HL-60 (cell line): ENCODE measurements at regions not wholly inside any gene's neighbourhood (a gene's known extent, or its start where the extent isn't known, plus 50 kb on each side); places are given as distances from the start of the nearest gene placed in this dataset.
"Not testable (repeated sequence)": the region's sequence is repeated elsewhere in the genome, so short reads cannot be mapped to it uniquely, and the experiment has no call there.

ENCODE experiments used
- DNase-seq, 2 experiments: peaks; one replicate each; pipeline ENCODE4 v3.0.0-alpha.2; 2010 to 2020; ENCODE audit warnings: low read depth in 1 of 2, low spot score in 1 of 2
- H3K27ac ChIP-seq: fragments of 250-450 bp; sonication (Bioruptor Pico); replicated peaks from 2 replicates; pipeline ENCODE4 v1.5.1; 2020; ENCODE audit warnings: mild to moderate bottlenecking, moderate library complexity
- H3K27me3 ChIP-seq: fragments of 250-450 bp; sonication (Bioruptor Pico); 2 replicates; pipeline ENCODE4 v1.5.1; 2021; ENCODE audit warnings: mild to moderate bottlenecking, moderate library complexity; ENCODE audit not compliant: insufficient read depth, poor library complexity, severe bottlenecking
- H3K4me3 ChIP-seq: replicated peaks from 2 replicates; pipeline ENCODE4 v1.5.1; 2011; ENCODE audit warnings: mild to moderate bottlenecking, control low read depth, low read length; ENCODE audit not compliant: insufficient read depth
- CTCF ChIP-seq: IDR thresholded peaks from one replicate; pipeline ENCODE4 v1.5.1; 2011; ENCODE audit warnings: low read length, control low read depth, inconsistent platforms; ENCODE audit not compliant: insufficient read depth
- GABPA ChIP-seq: IDR thresholded peaks from 2 replicates; pipeline ENCODE4 v1.6.1; 2012; ENCODE audit warnings: low read depth
- POLR2AphosphoS5 ChIP-seq: IDR thresholded peaks from 2 replicates; pipeline ENCODE4 v1.6.1; 2012; ENCODE audit warnings: low read depth
- REST ChIP-seq: IDR thresholded peaks from 2 replicates; pipeline ENCODE4 v1.6.1; 2012; ENCODE audit warnings: low read depth; ENCODE audit not compliant: insufficient replicate concordance
- SPI1 ChIP-seq: IDR thresholded peaks from 2 replicates; pipeline ENCODE4 v1.6.1; 2012; ENCODE audit warnings: low read depth, mild to moderate bottlenecking, borderline replicate concordance

- no peak for DNase-seq
- Histone ChIP-seq H3K4me3 (no peak overlapping the region), H3K27me3 (no peaks in the 10 kb centered on the region), H3K27ac (no peak overlapping the region)
- TF ChIP-seq CTCF (no peak), POLR2AphosphoS5 (no peak), SPI1 (no peak), REST (no peak), GABPA (no peak)
Observed at GRCh38 chr3:75329476-75330097, 334.5 kb upstream of the FRG2C start.

- H3K4me3 ChIP-seq, H3K27ac ChIP-seq, H3K27me3 ChIP-seq, DNase-seq: not testable (repeated sequence)
Observed at GRCh38 chr3:75330446-75330845, 333.7 kb upstream of the FRG2C start.

- not testable (repeated sequence) for DNase-seq, H3K27ac ChIP-seq, H3K4me3 ChIP-seq, H3K27me3 ChIP-seq
Observed at GRCh38 chr3:75332090-75332489, 332.0 kb upstream of the FRG2C start.

- no peak for DNase-seq
- Histone ChIP-seq H3K4me3 (no peak overlapping the region), H3K27me3 (no peaks in the 10 kb centered on the region), H3K27ac (no peak overlapping the region)
- no peak for TF ChIP-seq GABPA
- TF ChIP-seq CTCF: no peak
- no peak for TF ChIP-seq SPI1
- no peak for TF ChIP-seq POLR2AphosphoS5
- no peak for TF ChIP-seq REST
Observed at GRCh38 chr3:75332794-75333193, 331.3 kb upstream of the FRG2C start.

- no peak for DNase-seq
- TF ChIP-seq CTCF (no peak), SPI1 (no peak), GABPA (no peak), POLR2AphosphoS5 (no peak), REST (no peak)
- no peaks in the 10 kb centered on the region for H3K27me3 ChIP-seq
Observed at GRCh38 chr3:75334299-75334698, 329.8 kb upstream of the FRG2C start.

More at GRCh38 chr3:75334299-75334698, 329.8 kb upstream of the FRG2C start:
- no peak overlapping the region for H3K4me3 ChIP-seq
- H3K27ac ChIP-seq: no peak overlapping the region
